ENCODE measurements at regions not wholly inside any gene's neighbourhood (a gene's known extent, or its start where the extent isn't known, plus 50 kb on each side); places are given as distances from the start of the nearest gene placed in this dataset.

DNA sequence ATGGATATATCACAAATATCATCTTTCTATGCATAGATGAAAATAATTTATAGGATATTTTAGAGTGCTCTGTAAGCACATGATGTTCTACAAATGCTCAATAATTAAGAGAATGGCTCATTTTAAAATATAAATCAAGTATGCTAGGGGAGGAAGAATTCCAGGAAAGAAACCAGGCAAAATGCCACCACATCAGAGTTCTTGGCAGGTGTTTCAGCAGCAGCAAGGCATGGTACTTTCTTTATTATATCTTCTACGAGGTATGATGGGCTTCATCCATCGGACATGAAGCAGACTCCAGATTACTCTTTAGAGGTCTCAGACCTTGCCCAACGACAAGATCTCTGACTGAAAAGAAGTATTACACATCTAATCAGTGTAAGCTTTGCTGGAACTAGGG, 316.3 kb upstream of the ARRDC3 start:
- no peaks in the 10 kb centered on the region for H3K27me3 Mint-ChIP-seq
- no peak for DNase-seq
- no peak overlapping the region for H3K27ac Mint-ChIP-seq
- no peak overlapping the region for H3K4me3 Mint-ChIP-seq
- H3K4me1 Mint-ChIP-seq: no peaks in the 10 kb centered on the region
- no peaks in the 10 kb centered on the region for H3K9me3 Mint-ChIP-seq
- ChIA-PET POLR2A (no interaction called here), CTCF (no interaction called here)
- H3K36me3 Mint-ChIP-seq (ENCODE audit: low read depth): no peaks in the 10 kb centered on the region

DNA sequence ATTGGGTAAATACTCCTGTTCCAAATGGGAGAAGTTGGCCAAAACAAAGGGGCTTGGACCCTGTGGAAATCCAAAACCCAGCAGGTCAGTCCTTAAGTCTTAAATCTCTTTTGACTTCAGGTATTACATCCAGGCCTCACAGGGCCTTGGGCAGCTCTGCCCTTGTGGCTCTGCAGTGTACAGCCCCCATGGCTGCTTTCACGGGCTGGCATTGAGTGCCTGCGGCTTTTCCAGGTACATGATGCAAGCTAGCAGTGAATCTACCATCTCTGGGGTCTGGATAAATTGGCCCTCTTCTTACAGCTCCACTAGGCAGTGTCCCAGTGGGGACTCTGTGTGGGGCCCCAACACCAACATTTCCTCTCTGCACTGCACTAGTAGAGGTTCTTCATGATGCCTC, 308.5 kb upstream of the ARRDC3 start:
- ChIA-PET POLR2A (no interaction called here), CTCF (no interaction called here)
- H3K36me3 Mint-ChIP-seq (ENCODE audit: low read depth): no peaks in the 10 kb centered on the region
- no peaks in the 10 kb centered on the region for H3K27me3 Mint-ChIP-seq
- no peak overlapping the region for H3K4me3 Mint-ChIP-seq
- H3K27ac Mint-ChIP-seq: no peak overlapping the region
- H3K4me1 Mint-ChIP-seq: no peaks in the 10 kb centered on the region
- H3K9me3 Mint-ChIP-seq: peaks cover 3% of the 10 kb centered on the region
- DNase-seq: no peak

DNA sequence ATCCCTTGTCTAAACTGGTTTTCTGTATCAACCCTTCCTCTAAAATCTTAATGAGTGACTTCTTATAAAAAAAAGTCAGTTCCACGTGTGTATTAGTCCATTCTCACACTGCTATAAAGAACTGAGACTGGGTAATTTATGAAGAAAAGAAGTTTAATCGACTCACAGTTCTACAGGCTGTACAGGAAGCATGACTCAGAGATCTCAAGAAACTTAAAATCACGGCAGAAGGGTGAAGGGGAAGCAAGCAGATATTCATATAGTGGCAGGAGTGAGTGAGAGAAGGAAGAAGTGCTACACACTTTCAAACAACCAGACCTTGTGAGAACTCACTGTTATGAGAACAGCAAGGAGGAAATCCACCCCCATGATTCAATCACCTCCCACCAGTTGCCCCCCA, 307.8 kb upstream of the ARRDC3 start:
- Mint-ChIP-seq H3K9me3 (peaks cover 3% of the 10 kb centered on the region), H3K4me1 (no peaks in the 10 kb centered on the region), H3K27me3 (no peaks in the 10 kb centered on the region), H3K27ac (no peak overlapping the region), H3K36me3 (ENCODE audit: low read depth) (no peaks in the 10 kb centered on the region), H3K4me3 (no peak overlapping the region)
- no peak for DNase-seq
- ChIA-PET POLR2A (no interaction called here), CTCF (no interaction called here)

DNA sequence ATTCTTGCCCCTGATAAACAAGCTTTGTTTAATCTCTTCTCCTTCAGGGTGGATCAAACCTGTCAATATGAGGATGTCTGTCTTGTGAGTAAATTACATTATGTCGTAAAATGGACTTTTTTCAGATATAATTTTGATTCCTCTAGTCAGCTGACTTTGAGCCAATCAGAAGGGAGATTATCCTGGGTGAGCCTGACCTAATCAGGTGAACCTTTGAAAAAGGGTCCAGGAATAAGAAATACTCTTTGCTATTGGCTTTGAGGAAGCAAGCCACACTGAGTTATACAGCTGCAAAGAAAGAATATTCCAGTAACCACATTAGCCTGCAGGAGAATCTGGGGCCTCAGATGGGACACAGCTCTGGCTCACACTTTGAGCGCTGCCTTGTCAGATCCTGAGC, 304.3 kb upstream of the ARRDC3 start:
- Mint-ChIP-seq H3K27ac (no peak overlapping the region), H3K9me3 (peaks cover under 1% of the 10 kb centered on the region), H3K27me3 (no peaks in the 10 kb centered on the region), H3K36me3 (ENCODE audit: low read depth) (no peaks in the 10 kb centered on the region), H3K4me1 (no peaks in the 10 kb centered on the region), H3K4me3 (no peak overlapping the region)
- POLR2A ChIA-PET: no interaction called here
- CTCF ChIA-PET: no interaction called here
- no peak for DNase-seq

DNA sequence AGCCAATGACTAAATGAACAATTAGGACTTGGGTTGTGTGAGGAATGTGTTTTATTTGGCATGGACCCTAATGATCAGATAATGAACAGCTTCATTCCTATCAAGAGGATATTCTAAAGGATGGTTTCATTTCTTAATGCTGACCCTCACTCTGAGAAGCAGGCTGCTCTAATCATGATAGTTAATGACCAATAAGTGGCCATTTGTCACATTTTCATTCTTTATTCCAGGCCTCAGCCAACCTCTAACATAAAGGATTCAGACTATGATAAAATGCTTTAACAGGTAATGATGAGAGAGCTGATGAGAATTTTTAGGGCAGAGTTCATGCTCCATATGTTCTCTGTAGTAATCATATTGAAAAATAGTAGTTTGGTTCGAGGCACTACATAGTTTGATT, 301.5 kb upstream of the ARRDC3 start:
- no peaks in the 10 kb centered on the region for H3K36me3 Mint-ChIP-seq (ENCODE audit: low read depth)
- no peaks in the 10 kb centered on the region for H3K9me3 Mint-ChIP-seq
- POLR2A ChIA-PET: no interaction called here
- H3K27ac Mint-ChIP-seq: no peak overlapping the region
- H3K4me1 Mint-ChIP-seq: no peaks in the 10 kb centered on the region
- H3K27me3 Mint-ChIP-seq: no peaks in the 10 kb centered on the region
- CTCF ChIA-PET: no interaction called here
- no peak for DNase-seq
- no peak overlapping the region for H3K4me3 Mint-ChIP-seq

DNA sequence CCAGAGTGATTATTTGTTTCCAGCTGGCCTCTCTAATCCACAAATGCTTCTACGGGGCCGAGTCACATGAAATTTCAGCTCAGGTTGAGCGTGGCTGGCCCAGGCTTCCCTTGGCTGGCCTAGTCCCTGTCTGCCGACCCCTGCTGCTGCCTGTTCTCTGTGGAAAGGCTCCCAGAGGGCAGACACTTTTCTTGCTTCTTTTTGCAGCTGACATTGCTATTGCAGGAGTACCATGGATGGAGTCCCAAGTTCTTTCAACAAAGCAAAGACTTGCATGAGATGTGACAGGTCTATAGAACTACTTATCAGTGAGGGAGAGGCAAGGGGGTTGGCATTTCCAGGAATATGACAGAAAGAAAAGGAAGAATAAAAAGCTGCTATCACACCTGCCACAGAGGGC, 287.4 kb upstream of the ARRDC3 start:
- Mint-ChIP-seq H3K27me3 (no peaks in the 10 kb centered on the region), H3K4me3 (no peak overlapping the region), H3K36me3 (ENCODE audit: low read depth) (no peaks in the 10 kb centered on the region), H3K27ac (no peak overlapping the region), H3K4me1 (no peaks in the 10 kb centered on the region), H3K9me3 (no peaks in the 10 kb centered on the region)
- no peak for DNase-seq
- POLR2A ChIA-PET: no interaction called here
- CTCF ChIA-PET: no interaction called here

DNA sequence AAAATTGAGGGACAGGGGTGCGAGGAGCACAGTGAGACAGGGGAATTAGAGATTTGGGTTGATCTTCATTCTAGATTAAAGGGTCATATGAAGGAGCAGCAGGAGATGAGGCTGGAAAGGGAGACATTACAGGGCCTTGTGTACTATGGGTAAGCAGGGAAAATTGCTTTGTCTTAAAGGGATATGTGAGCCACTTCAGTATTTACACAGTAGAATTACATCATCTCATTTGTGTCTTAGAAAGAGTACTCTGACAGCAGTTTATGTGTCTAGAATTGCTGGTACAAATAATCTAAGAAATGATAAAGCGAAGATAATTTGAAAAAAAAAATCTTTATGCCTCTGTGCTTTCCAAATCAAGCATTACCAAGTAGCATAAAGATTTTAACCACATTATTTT, 287.0 kb upstream of the ARRDC3 start:
- CTCF ChIA-PET: no interaction called here
- no peaks in the 10 kb centered on the region for H3K27me3 Mint-ChIP-seq
- H3K27ac Mint-ChIP-seq: no peak overlapping the region
- no peaks in the 10 kb centered on the region for H3K36me3 Mint-ChIP-seq (ENCODE audit: low read depth)
- POLR2A ChIA-PET: no interaction called here
- no peak overlapping the region for H3K4me3 Mint-ChIP-seq
- no peaks in the 10 kb centered on the region for H3K4me1 Mint-ChIP-seq
- no peak for DNase-seq
- no peaks in the 10 kb centered on the region for H3K9me3 Mint-ChIP-seq

DNA sequence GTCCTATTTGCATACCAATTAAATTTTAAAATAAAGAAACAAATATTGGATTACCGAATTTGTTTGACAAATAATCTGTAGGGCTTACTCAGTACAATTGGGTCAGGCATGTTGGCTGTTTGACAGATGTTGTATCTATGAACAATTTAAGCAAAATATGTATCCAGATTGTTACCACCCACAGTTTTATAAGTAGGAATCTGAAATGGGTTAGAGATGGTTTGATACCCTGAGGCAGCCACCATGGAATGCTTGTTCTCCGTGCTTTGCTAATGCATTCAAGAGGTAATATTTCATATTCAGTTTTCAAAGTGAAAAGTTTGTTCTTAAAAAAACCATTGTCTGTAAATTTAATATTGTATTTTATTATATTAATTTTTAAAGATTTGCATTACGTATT, 285.1 kb upstream of the ARRDC3 start:
- no peaks in the 10 kb centered on the region for H3K27me3 Mint-ChIP-seq
- no peaks in the 10 kb centered on the region for H3K4me1 Mint-ChIP-seq
- ChIA-PET CTCF (no interaction called here), POLR2A (no interaction called here)
- DNase-seq: no peak
- no peaks in the 10 kb centered on the region for H3K9me3 Mint-ChIP-seq
- no peaks in the 10 kb centered on the region for H3K36me3 Mint-ChIP-seq (ENCODE audit: low read depth)
- no peak overlapping the region for H3K27ac Mint-ChIP-seq
- no peak overlapping the region for H3K4me3 Mint-ChIP-seq

DNA sequence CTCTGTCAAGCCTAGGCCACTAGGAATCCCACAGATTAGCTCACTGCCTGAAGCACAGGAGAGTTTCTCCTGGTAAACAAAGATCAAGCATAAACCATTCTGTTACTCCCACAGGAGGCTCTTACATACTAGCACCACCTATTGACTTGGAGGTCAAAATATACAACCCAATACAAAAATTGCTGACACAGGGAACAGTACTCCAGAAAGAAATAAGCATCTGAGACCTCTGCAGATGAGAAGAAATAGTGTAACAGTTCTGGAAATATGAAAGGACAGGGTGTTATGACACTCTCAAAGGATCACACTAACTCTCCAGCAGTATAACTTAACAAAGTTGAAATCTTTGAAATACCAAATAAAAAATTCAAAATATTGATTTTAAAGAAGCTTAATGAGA, 269.6 kb upstream of the ARRDC3 start:
- CTCF ChIA-PET: interaction anchor here (2.6 kb wide), 1 partner anchor 10 kb away, joined by 9 read pairs; no protein-coding TSS in a partner anchor
- POLR2A ChIA-PET: no interaction called here

DNA sequence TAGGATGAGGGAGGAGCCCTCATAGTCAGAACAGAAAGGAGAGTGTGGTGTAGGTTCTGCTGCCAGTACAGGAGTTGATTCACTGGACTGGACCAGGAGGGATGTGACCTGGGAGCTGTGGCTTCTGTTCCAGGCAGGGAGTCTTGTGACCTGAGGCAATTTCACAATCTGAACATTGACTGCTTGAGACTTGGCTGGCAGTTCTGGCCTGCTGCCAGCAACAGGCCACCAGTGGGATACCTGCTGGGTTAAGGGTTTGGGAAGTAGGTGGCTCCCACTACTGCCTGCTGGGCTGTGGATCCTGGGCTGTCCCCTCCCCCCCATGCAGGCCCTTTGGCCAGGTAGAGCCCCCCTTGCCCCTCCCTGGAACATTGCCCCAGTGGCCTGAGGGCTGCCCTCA, 268.6 kb upstream of the ARRDC3 start:
- no peak for DNase-seq
- ChIA-PET CTCF (interaction anchor here (2.6 kb wide), 1 partner anchor 9 kb away, joined by 9 read pairs; no protein-coding TSS in a partner anchor), POLR2A (no interaction called here)
- no peak overlapping the region for H3K4me3 Mint-ChIP-seq
- no peaks in the 10 kb centered on the region for H3K36me3 Mint-ChIP-seq (ENCODE audit: low read depth)
- H3K27me3 Mint-ChIP-seq: no peaks in the 10 kb centered on the region
- H3K27ac Mint-ChIP-seq: no peak overlapping the region
- H3K4me1 Mint-ChIP-seq: no peaks in the 10 kb centered on the region
- no peaks in the 10 kb centered on the region for H3K9me3 Mint-ChIP-seq

More for the DNA sequence above, 269.6 kb upstream of the ARRDC3 start:
- Mint-ChIP-seq H3K4me1 (no peaks in the 10 kb centered on the region), H3K27me3 (no peaks in the 10 kb centered on the region), H3K9me3 (peaks cover 4% of the 10 kb centered on the region), H3K36me3 (ENCODE audit: low read depth) (no peaks in the 10 kb centered on the region), H3K27ac (no peak overlapping the region), H3K4me3 (no peak overlapping the region)
- no peak for DNase-seq

DNA sequence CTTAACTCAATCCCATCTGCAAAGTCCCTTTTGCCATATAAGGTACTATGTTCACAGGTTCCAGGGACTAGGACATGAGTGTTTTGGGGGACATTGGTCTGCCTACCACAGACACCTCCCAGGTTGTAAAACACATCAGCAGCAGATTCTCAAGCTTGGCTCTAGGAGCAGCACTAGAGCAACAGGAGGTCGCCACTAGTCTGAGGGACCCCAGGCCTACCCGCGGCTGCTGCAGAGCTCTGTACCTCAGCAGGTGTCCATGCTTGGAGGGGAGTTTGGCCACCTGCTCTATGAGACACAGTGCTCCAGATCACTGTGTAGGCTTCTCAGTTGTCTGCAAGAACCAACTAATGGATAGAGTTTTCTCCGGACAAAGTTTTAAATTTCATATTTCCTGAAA, 262.2 kb upstream of the ARRDC3 start:
- no peak for DNase-seq
- H3K9me3 Mint-ChIP-seq: no peaks in the 10 kb centered on the region
- POLR2A ChIA-PET: no interaction called here
- H3K4me1 Mint-ChIP-seq: no peaks in the 10 kb centered on the region
- H3K36me3 Mint-ChIP-seq (ENCODE audit: low read depth): no peaks in the 10 kb centered on the region
- CTCF ChIA-PET: no interaction called here
- H3K27ac Mint-ChIP-seq: no peak overlapping the region
- no peak overlapping the region for H3K4me3 Mint-ChIP-seq
- H3K27me3 Mint-ChIP-seq: no peaks in the 10 kb centered on the region

DNA sequence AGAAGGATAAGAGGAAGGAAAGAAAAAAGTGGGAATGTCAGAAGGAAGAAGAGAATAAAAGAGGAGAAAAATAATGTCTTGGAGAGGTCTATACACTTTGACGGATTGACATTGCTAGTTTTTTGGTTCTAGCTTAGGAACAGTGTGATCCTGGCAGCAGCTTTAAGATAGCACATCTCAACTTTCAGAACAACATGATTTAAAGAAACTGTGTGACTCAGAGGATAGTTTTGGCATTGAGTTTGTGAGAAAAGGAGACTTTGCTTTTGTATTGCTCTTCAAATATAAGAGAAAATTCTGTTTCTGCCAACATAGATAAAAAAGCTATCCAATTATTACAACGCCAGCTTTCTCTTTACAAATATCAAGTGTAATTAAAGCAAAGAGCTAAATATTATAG, 260.7 kb upstream of the ARRDC3 start:
- Mint-ChIP-seq H3K4me3 (no peak overlapping the region), H3K4me1 (no peaks in the 10 kb centered on the region), H3K9me3 (no peaks in the 10 kb centered on the region), H3K27me3 (no peaks in the 10 kb centered on the region), H3K36me3 (ENCODE audit: low read depth) (no peaks in the 10 kb centered on the region), H3K27ac (no peak overlapping the region)
- CTCF ChIA-PET: interaction anchor here (2.8 kb wide), 1 partner anchor 8 kb away, joined by 9 read pairs; no protein-coding TSS in a partner anchor
- POLR2A ChIA-PET: no interaction called here
- DNase-seq: no peak

DNA sequence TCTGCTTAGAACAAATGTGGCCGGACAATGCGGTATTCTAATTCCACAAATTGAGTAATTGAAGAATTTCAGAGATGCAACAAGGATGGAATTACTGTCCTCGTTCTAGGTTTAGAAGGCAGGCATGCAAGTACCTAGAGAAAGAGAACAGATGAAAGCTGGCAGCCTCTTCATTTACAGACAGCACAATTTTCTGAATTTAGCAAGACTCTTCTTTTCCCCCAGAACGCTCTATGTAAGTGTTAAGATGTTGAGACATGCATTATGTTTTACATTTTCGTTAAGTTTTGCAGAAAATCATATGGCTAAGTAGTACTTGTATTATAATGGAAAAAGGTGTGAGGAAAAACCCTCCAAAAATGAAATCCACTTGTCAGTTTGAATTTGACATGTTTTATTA, 259.5 kb upstream of the ARRDC3 start:
- ChIA-PET POLR2A (no interaction called here), CTCF (interaction anchor here (0.9 to 2.8 kb wide), 9 partner anchors 10 to 287 kb away, joined by 3 to 9 read pairs (median 4); no protein-coding TSS in a partner anchor)
- H3K27ac Mint-ChIP-seq: no peak overlapping the region
- no peaks in the 10 kb centered on the region for H3K36me3 Mint-ChIP-seq (ENCODE audit: low read depth)
- no peak overlapping the region for H3K4me3 Mint-ChIP-seq
- DNase-seq: no peak
- H3K4me1 Mint-ChIP-seq: no peaks in the 10 kb centered on the region
- no peaks in the 10 kb centered on the region for H3K9me3 Mint-ChIP-seq
- no peaks in the 10 kb centered on the region for H3K27me3 Mint-ChIP-seq

DNA sequence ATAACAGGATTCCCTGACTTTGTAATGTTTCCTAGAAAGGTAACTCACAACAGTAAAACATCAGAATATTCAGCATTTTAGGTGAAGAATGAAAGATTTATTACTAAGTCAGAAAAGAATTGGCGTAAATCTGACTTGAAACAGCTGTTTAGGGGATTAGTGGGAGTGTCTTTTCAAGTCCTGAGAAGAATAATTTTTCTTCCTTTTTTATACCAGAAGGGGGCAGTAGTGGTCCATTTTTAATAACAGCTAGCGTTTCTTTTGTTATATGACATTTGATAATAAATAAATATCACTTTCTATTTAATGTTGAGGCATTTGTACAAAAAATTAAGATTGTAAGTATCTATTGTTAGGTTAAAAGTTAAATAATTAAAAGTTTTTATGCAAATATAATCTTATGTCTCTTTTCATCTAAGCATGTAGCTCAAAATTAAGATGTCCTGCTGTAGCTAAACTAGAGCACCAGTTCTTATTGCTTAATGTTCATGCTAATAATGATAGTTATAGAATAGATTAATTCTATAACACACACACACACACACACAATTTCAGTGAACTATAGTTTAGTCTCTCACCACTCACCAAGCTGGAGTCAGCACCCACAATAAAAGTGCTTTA, 258.7 kb upstream of the ARRDC3 start:
- H3K4me1 Mint-ChIP-seq: no peaks in the 10 kb centered on the region
- no peaks in the 10 kb centered on the region for H3K36me3 Mint-ChIP-seq (ENCODE audit: low read depth)
- CTCF ChIA-PET: interaction anchor here (0.5 to 2.8 kb wide), 12 partner anchors 9 to 288 kb away, joined by 3 to 9 read pairs (median 4); no protein-coding TSS in a partner anchor
- H3K4me3 Mint-ChIP-seq: no peak overlapping the region
- H3K27me3 Mint-ChIP-seq: no peaks in the 10 kb centered on the region
- POLR2A ChIA-PET: no interaction called here
- DNase-seq: no peak
- H3K27ac Mint-ChIP-seq: no peak overlapping the region
- no peaks in the 10 kb centered on the region for H3K9me3 Mint-ChIP-seq
